T-helper 2 cell treated with Interferon-gamma antibody and Interleukin-4, amounts not matched to agents 5 μg/mL and 100 μg/mL, for 36 hours (primary cell): ENCODE measurements at regions not wholly inside any gene's neighbourhood (a gene's known extent, or its start where the extent isn't known, plus 50 kb on each side); places are given as distances from the start of the nearest gene placed in this dataset.

Experiments
- DNase-seq: peaks from one replicate; pipeline ENCODE4 v3.0.0; 2021; ENCODE audit warnings: low spot score
- H3K27ac Mint-ChIP-seq: one replicate; pipeline ENCODE4 v1.8.0; 2021; ENCODE audit warnings: mild to moderate bottlenecking, mixed read lengths
- H3K27me3 Mint-ChIP-seq: one replicate; pipeline ENCODE4 v1.8.0; 2021; ENCODE audit warnings: low read depth, mixed read lengths
- H3K36me3 Mint-ChIP-seq: one replicate; pipeline ENCODE4 v1.8.0; 2021; ENCODE audit warnings: low read depth, mixed read lengths
- H3K4me1 Mint-ChIP-seq: one replicate; pipeline ENCODE4 v1.8.0; 2021; ENCODE audit warnings: low read depth, mixed read lengths
- H3K4me3 Mint-ChIP-seq: one replicate; pipeline ENCODE4 v1.8.0; 2022; ENCODE audit warnings: mild to moderate bottlenecking, moderate library complexity, mixed read lengths
- H3K9me3 Mint-ChIP-seq: one replicate; pipeline ENCODE4 v1.8.0; 2021; ENCODE audit warnings: mixed read lengths

GRCh38 chr1:209377995-209378394 lies 205.5 kb upstream of the CAMK1G start:
- no peaks in the 10 kb centered on the region for H3K9me3 Mint-ChIP-seq

GRCh38 chr1:209379280-209379679 lies 204.2 kb upstream of the CAMK1G start:
- Mint-ChIP-seq H3K27me3 (peaks cover 1% of the 10 kb centered on the region), H3K36me3 (no peaks in the 10 kb centered on the region), H3K9me3 (no peaks in the 10 kb centered on the region), H3K27ac (no peak overlapping the region), H3K4me1 (no peaks in the 10 kb centered on the region), H3K4me3 (no peak overlapping the region)
- DNase-seq, result no peak

More at GRCh38 chr1:209377995-209378394, 205.5 kb upstream of the CAMK1G start:
- Mint-ChIP-seq H3K36me3 (no peaks in the 10 kb centered on the region), H3K27ac (no peak overlapping the region), H3K4me1 (no peaks in the 10 kb centered on the region), H3K4me3 (no peak overlapping the region), H3K27me3 (peaks cover 1% of the 10 kb centered on the region)
- DNase-seq, result no peak

- H3K9me3 Mint-ChIP-seq, result no peaks in the 10 kb centered on the region
- H3K27ac Mint-ChIP-seq, result no peak overlapping the region
- no peaks in the 10 kb centered on the region for H3K36me3 Mint-ChIP-seq
- H3K4me3 Mint-ChIP-seq, result no peak overlapping the region
- no peak for DNase-seq
- H3K27me3 Mint-ChIP-seq, result peaks cover 1% of the 10 kb centered on the region
- no peaks in the 10 kb centered on the region for H3K4me1 Mint-ChIP-seq
These were observed 203.1 kb upstream of the CAMK1G start for GRCh38 chr1:209380420-209380819.

GRCh38 chr1:209382231-209383100 lies 201.0 kb upstream of the CAMK1G start:
- Mint-ChIP-seq H3K36me3 (no peaks in the 10 kb centered on the region), H3K4me1 (no peaks in the 10 kb centered on the region), H3K4me3 (no peak overlapping the region)

GRCh38 chr1:209383422-209383821 lies 200.1 kb upstream of the CAMK1G start:
- H3K9me3 Mint-ChIP-seq, result no peaks in the 10 kb centered on the region
- no peaks in the 10 kb centered on the region for H3K27me3 Mint-ChIP-seq
- H3K27ac Mint-ChIP-seq, result no peak overlapping the region
- no peaks in the 10 kb centered on the region for H3K36me3 Mint-ChIP-seq
- no peak overlapping the region for H3K4me3 Mint-ChIP-seq
- DNase-seq, result no peak
- no peaks in the 10 kb centered on the region for H3K4me1 Mint-ChIP-seq

More at GRCh38 chr1:209382231-209383100, 201.0 kb upstream of the CAMK1G start:
- H3K9me3 Mint-ChIP-seq, result no peaks in the 10 kb centered on the region
- no peak for DNase-seq
- no peaks in the 10 kb centered on the region for H3K27me3 Mint-ChIP-seq
- no peak overlapping the region for H3K27ac Mint-ChIP-seq

- Mint-ChIP-seq H3K9me3 (no peaks in the 10 kb centered on the region), H3K36me3 (no peaks in the 10 kb centered on the region), H3K27me3 (no peaks in the 10 kb centered on the region), H3K4me1 (no peaks in the 10 kb centered on the region), H3K27ac (no peak overlapping the region), H3K4me3 (no peak overlapping the region)
- DNase-seq, result no peak
These were observed 199.4 kb upstream of the CAMK1G start for GRCh38 chr1:209383907-209384709.

- DNase-seq, result no peak
- no peak overlapping the region for H3K27ac Mint-ChIP-seq
- peaks cover 3% of the 10 kb centered on the region for H3K27me3 Mint-ChIP-seq
- H3K4me1 Mint-ChIP-seq, result no peaks in the 10 kb centered on the region
- no peaks in the 10 kb centered on the region for H3K36me3 Mint-ChIP-seq
- H3K4me3 Mint-ChIP-seq, result no peak overlapping the region
- no peaks in the 10 kb centered on the region for H3K9me3 Mint-ChIP-seq
These were observed 198.6 kb upstream of the CAMK1G start for GRCh38 chr1:209384710-209385550.

GRCh38 chr1:209386156-209386555 lies 197.4 kb upstream of the CAMK1G start:
- H3K4me3 Mint-ChIP-seq, result no peak overlapping the region
- peaks cover 3% of the 10 kb centered on the region for H3K27me3 Mint-ChIP-seq
- no peaks in the 10 kb centered on the region for H3K4me1 Mint-ChIP-seq
- H3K36me3 Mint-ChIP-seq, result no peaks in the 10 kb centered on the region
- no peak for DNase-seq
- H3K27ac Mint-ChIP-seq, result no peak overlapping the region
- H3K9me3 Mint-ChIP-seq, result no peaks in the 10 kb centered on the region

GRCh38 chr1:209387271-209387968 lies 196.1 kb upstream of the CAMK1G start:
- no peak for DNase-seq
- Mint-ChIP-seq H3K4me1 (no peaks in the 10 kb centered on the region), H3K36me3 (no peaks in the 10 kb centered on the region), H3K4me3 (no peak overlapping the region), H3K27me3 (peaks cover 3% of the 10 kb centered on the region), H3K9me3 (no peaks in the 10 kb centered on the region), H3K27ac (no peak overlapping the region)

- no peak for DNase-seq
- Mint-ChIP-seq H3K36me3 (no peaks in the 10 kb centered on the region), H3K4me1 (no peaks in the 10 kb centered on the region), H3K4me3 (no peak overlapping the region), H3K27ac (no peak overlapping the region), H3K27me3 (peaks cover 3% of the 10 kb centered on the region), H3K9me3 (no peaks in the 10 kb centered on the region)
These were observed 195.6 kb upstream of the CAMK1G start for GRCh38 chr1:209387969-209388329.

- Mint-ChIP-seq H3K27me3 (peaks cover 3% of the 10 kb centered on the region), H3K4me1 (no peaks in the 10 kb centered on the region), H3K9me3 (no peaks in the 10 kb centered on the region), H3K27ac (no peak overlapping the region), H3K36me3 (no peaks in the 10 kb centered on the region), H3K4me3 (no peak overlapping the region)
- DNase-seq, result no peak
These were observed 195.2 kb upstream of the CAMK1G start for GRCh38 chr1:209388358-209388757.

- Mint-ChIP-seq H3K9me3 (no peaks in the 10 kb centered on the region), H3K27ac (no peak overlapping the region), H3K36me3 (no peaks in the 10 kb centered on the region), H3K4me1 (no peaks in the 10 kb centered on the region), H3K4me3 (no peak overlapping the region), H3K27me3 (peaks cover 3% of the 10 kb centered on the region)
- DNase-seq, result no peak
These were observed 194.3 kb upstream of the CAMK1G start for GRCh38 chr1:209389258-209389657.

GRCh38 chr1:209389975-209390374 lies 193.5 kb upstream of the CAMK1G start:
- Mint-ChIP-seq H3K9me3 (no peaks in the 10 kb centered on the region), H3K27ac (no peak overlapping the region), H3K27me3 (peaks cover 3% of the 10 kb centered on the region), H3K4me1 (no peaks in the 10 kb centered on the region), H3K36me3 (no peaks in the 10 kb centered on the region), H3K4me3 (no peak overlapping the region)
- DNase-seq, result no peak
